Suppressor macrophage treated with lipopolysaccharide for 1 hour (primary cell): ENCODE measurements at regions not wholly inside any gene's neighbourhood (a gene's known extent, or its start where the extent isn't known, plus 50 kb on each side); places are given as distances from the start of the nearest gene placed in this dataset.
"Not testable (repeated sequence)": the region's sequence is repeated elsewhere in the genome, so short reads cannot be mapped to it uniquely, and the experiment has no call there.

Experiments used
- DNase-seq, 3 donors: peaks; one replicate each; pipeline ENCODE4 v3.0.0-alpha.2; 2020 to 2022

DNA sequence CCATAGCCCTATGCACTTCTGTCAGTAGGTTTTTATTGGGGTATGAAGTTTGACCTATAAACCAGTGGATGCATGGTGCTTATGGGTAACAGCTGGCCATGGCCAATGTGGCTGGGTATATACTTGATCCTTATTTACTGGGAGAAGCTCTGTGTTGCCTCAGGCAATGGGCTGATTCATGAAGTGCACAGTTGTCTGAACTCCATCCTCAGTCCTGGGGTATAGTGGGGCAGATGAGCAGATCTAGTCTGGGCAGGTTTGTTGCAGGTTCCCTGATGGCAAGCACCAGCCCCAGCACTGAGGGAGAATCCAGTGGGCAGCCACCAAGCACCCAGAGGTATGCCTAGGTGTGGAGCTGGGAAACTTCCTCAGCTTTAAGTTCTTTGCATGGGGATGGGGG is 274.4 kb downstream of the TDRD3 start:
- no peak for DNase-seq

DNA sequence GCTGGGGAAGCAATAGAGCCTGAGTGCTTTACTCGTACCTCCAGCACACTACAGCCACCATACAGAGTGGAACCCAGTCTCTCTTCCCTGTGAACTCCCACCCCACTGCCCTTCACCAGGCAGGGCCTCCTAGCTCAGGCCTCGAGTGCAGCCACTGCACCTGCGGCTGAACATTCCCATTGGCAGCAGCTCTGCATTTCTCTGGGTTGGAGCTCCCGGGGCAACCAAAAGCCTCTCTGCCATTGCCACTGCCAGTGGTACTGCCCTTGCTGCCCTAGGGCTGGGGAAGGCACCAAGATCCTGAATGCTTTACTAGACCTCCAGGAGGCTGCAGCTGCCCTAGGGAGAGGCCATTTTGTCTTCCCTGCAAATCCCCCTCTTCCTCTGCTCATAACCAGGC is 266.8 kb downstream of the TDRD3 start:
- no peak for DNase-seq

DNA sequence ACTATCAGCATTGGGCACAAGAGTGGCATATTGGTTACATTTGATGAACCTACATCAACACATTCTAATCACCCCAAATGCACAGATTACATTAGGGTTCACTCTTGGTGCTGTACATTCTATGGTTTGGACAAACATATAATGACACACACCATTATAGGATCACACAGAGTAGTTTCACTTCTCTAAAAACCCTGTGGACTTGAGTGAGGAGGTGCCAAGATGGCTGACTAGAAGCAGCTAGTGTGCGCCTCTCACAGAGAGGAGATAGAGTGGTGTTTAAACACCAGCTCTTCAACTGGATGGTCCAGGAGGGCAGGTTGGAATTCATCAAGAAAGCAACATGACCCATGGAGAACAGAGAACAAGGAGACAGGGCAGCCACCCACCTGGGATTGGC is 265.6 kb downstream of the TDRD3 start:
- DNase-seq: no peak

DNA sequence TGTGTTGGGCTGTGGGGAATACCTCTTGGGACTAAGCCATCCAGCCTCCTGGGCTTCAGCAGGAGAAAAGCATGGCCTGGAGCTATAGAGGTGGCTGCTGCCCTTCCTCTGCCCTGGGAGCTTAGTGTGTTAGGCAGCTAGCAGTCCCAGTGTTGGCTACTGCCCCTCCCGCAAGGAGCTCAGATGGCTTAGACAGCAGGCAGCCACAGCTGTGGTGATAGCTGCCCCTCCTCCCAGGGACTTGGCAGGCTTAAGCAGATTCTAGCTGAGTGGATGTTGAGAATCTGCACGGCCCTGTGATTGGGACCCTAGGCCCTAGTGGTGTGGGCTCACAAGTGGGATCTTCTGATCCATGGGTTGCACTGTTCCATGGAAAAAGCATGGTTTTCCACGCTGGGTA is 264.5 kb downstream of the TDRD3 start:
- no peak for DNase-seq

DNA sequence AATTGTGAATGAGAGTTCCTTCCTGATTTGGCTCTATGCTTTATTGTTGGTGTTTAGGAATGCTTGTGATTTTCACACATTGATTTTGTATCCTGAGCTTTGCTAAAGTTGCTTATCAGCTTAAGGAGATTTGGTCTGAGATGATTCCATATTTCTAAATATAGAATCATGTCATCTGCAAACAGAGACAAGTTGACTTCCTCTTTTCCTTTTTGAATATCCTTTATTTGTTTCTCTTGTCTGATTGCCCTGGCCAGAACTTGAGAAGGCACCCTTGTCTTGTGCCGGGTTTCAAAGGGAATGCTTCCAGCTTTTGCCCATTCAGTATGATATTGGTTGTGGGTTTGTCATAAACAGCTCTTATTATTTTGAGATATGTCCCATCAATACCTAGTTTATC is 260.6 kb downstream of the TDRD3 start:
- not testable (repeated sequence) for DNase-seq

DNA sequence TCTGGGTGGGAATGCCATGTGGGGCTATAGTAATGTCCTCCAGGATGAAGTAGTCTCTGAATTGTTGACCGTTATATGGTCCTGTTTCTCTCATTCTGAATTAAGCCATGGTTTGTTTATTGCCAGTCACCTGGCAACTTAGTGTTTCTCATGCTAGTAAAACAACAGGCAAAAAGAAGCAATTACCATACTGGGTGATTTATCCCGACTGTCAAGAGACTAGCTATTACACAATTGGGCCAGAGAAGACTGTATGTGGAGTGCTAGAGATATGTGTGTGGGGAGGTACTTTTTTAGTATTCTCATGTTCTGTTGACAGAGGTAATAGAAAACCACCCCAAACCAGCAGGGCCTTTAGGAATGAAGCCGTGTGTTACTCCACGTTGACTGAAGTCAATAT is 258.2 kb downstream of the TDRD3 start:
- DNase-seq: no peak

DNA sequence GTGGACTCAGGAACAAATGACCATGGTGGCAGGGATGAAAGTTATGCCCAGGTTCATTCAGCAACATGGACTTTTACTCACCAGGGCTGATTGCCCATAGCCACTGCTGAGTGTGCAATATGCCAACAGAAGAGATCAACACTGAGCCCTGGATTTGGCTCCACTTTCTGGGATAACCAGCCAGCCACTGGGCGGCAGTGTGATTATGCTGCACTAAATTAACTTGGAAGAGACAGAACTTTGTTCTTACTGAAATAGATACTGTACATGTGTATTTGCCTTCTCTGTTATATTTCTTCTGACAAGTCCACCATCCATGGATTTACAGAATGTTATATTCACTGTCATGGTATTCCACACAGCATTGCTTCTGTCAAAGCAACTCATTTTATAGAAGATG is 257.4 kb downstream of the TDRD3 start:
- DNase-seq: no peak

DNA sequence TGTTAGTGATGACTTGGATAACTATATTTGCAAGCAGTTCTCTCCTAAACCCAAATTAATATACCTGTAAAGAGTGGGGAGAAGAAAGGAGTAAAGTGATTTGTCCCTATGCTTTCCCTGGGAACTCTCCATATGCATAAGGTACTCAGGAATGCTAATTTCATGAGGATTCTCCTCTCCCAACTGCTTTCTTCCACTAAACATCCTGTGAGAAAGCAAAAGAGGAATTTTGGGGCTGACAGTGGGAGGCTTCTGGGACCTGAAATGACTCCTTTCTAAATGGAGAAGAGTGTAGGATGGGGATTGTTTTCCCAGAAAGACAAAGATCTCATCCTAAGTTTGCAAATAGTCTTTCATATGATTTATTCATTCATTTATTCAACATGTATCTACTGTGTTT is 250.5 kb downstream of the TDRD3 start:
- no peak for DNase-seq

DNA sequence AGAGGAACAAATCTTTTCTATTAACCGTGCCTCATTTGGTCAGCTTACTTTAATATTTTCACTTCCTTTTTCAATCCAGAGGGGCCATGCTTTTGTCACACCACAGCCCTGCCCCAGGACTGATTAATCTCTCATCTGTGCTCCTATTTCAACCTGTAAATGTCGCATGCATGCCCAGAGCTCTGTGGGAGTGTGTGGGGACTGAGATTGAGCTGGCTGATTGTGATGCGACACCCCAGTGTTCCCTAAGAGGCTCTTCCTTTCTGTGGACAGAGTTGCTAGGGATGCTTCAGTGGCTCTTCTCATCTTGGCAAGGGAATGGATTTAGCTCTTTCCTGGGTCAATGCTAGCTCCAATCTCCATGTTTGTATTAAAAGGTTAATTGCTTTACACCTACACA is 249.6 kb downstream of the TDRD3 start:
- DNase-seq: no peak

DNA sequence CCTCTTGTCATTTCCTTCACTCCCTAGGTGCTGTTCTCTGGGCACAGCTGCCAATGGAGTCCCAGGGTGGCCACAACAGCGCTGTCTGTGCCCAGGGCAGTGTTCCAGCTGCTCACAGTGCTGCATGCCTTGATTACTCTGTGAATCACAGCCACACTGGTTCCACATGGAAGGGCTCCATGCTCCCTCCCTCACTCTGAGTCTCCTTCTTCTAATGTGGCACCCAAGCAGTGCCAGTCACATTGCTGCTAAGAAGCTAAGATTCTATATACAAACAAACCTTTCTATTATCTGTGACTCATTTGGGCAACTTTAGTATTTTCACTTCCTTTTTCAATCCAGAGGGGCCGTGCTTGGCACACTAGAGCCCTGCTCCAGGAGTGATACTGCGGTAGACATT is 248.7 kb downstream of the TDRD3 start:
- DNase-seq: no peak

DNA sequence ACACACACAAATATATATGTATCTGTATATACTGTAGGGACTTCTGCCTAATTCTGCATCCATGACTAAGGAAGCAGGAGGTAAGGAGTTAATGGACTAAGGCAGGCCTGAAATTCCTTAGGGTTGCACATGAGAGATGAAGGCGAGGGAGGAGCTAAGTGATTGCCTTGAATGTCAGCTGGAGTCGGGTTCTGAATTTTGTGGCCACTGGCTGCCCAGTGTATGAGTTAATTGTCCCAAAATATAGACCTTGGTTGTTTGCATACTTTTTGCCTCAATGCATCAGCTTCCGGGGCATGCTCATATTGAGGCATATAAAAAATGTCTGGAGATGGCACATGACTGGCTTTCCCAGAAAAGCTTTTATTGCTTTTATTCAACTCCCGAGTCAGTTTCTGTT is 245.5 kb downstream of the TDRD3 start:
- no peak for DNase-seq

DNA sequence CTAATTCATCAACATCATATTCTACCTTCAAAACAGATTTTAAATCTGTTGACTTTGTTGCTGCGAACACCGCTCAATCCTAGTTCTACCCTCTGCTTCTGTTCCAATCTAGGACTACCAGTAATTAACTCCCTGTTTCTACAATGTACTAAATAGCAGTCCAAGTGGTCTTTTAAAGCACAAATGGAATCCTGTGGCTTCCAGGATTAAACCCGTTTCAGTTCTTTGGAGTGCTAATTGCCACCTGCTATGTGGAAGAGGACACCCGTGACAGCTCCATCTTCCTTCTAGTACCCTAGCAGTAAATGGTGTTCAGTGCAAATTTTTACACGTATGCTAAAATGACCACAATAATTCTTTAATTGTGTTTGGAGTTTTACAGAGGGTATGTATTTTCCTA is 232.1 kb downstream of the TDRD3 start:
- no peak for DNase-seq

DNA sequence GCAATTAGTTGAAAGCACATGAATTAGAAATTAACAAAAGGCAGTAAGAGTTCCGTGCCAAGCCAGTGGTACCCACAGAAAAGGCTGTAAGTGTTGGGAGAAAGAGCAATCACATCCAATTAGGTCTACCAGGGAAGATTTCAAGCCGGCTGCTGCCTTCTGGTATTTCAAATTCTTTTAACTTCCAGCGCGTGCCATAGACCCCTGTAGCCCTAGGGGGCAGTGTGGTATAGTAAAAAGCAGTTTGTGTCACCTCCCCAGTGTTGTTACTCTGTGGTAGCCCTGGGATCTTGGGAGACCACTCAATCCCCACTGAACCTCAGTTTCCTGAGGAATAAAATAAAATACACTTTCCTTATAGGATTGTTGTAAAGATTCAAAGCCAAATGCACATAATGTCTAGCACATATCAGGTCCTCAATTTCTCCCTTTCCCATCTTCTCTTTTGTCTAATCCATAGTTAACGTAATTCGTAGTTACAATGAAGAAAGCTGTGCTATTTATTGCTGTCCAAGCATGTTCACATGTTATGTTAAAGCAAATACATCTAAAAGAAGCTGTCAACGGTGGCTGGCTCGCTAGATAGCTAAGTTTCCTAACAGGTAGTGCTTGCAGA is 230.2 kb downstream of the TDRD3 start:
- DNase-seq: peak in 1 of 3 donors; percentile 11
